ENCODE measurements at regions not wholly inside any gene's neighbourhood (a gene's known extent, or its start where the extent isn't known, plus 50 kb on each side); places are given as distances from the start of the nearest gene placed in this dataset.

DNA sequence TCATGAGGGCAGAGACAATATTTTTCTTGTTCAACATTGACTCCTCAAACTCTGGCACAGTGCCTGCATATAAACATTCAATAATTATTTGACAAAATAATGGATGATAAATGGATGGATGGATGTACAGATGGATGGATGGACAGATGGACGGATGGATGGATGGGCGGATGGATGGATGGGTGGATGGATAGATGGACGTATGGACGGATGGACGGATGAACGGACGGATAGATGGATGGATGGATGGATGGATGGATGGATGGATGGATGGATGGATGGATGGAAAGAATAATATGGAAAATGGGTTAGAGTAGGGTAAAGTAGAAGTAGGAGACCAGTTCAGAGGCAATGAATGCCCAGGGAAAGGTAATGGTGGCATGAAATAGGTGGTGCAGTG, 589.2 kb downstream of the EBF1 start:
- TF ChIP-seq, protein P1, sequence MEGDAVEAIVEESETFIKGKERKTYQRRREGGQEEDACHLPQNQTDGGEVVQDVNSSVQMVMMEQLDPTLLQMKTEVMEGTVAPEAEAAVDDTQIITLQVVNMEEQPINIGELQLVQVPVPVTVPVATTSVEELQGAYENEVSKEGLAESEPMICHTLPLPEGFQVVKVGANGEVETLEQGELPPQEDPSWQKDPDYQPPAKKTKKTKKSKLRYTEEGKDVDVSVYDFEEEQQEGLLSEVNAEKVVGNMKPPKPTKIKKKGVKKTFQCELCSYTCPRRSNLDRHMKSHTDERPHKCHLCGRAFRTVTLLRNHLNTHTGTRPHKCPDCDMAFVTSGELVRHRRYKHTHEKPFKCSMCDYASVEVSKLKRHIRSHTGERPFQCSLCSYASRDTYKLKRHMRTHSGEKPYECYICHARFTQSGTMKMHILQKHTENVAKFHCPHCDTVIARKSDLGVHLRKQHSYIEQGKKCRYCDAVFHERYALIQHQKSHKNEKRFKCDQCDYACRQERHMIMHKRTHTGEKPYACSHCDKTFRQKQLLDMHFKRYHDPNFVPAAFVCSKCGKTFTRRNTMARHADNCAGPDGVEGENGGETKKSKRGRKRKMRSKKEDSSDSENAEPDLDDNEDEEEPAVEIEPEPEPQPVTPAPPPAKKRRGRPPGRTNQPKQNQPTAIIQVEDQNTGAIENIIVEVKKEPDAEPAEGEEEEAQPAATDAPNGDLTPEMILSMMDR (IDR thresholded peaks at IDR 0.05), result no peak
- TF ChIP-seq POLR2A (IDR thresholded peaks at IDR 0.05), result no peak
